ENCODE measurements at regions not wholly inside any gene's neighbourhood (a gene's known extent, or its start where the extent isn't known, plus 50 kb on each side); places are given as distances from the start of the nearest gene placed in this dataset.
A peak's percentile ranks its signal among the peaks of the same experiment; 100 is the strongest.

GRCh38 chr4:111483375-111484169 lies 661.7 kb upstream of the FAM241A start:
- H3K27ac Mint-ChIP-seq, result no peak overlapping the region
- H3K27me3 Mint-ChIP-seq (ENCODE audit: insufficient read depth), result no peaks in the 10 kb centered on the region; the same call in 1 of the 2 replicates
- no peak overlapping the region for H3K4me3 Mint-ChIP-seq
- H3K36me3 Mint-ChIP-seq (ENCODE audit: low read depth), result peaks cover 15% of the 10 kb centered on the region
- TF ChIP-seq CTCF (IDR thresholded peaks at IDR 0.05), result no peak
- H3K9me3 Mint-ChIP-seq, result no peaks in the 10 kb centered on the region
- DNase-seq, result no peak
- peaks cover 31% of the 10 kb centered on the region for H3K4me1 Mint-ChIP-seq (ENCODE audit: low read depth)

- Mint-ChIP-seq H3K27me3 (ENCODE audit: insufficient read depth) (no peaks in the 10 kb centered on the region), H3K36me3 (ENCODE audit: low read depth) (peaks cover 16% of the 10 kb centered on the region), H3K4me3 (no peak overlapping the region), H3K9me3 (no peaks in the 10 kb centered on the region), H3K27ac (no peak overlapping the region), H3K4me1 (ENCODE audit: low read depth) (peaks cover 58% of the 10 kb centered on the region)
- no peak for DNase-seq
- no peak for TF ChIP-seq CTCF (IDR thresholded peaks at IDR 0.05)
These were observed 652.8 kb upstream of the FAM241A start for GRCh38 chr4:111492496-111492895.

- Mint-ChIP-seq H3K4me3 (peak overlapping the region; percentile 60), H3K27ac (peak overlapping the region; percentile 66), H3K9me3 (no peaks in the 10 kb centered on the region), H3K27me3 (ENCODE audit: insufficient read depth) (no peaks in the 10 kb centered on the region), H3K4me1 (ENCODE audit: low read depth) (peaks cover 70% of the 10 kb centered on the region), H3K36me3 (ENCODE audit: low read depth) (peaks cover 8% of the 10 kb centered on the region)
- TF ChIP-seq CTCF (IDR thresholded peaks at IDR 0.05), result no peak
- DNase-seq, result peak; percentile 17
These were observed 650.8 kb upstream of the FAM241A start for GRCh38 chr4:111494471-111494870.

GRCh38 chr4:111494971-111495370 lies 650.3 kb upstream of the FAM241A start:
- H3K4me3 Mint-ChIP-seq, result peak overlapping the region; percentile 60
- H3K36me3 Mint-ChIP-seq (ENCODE audit: low read depth), result peaks cover 8% of the 10 kb centered on the region
- peaks cover 73% of the 10 kb centered on the region for H3K4me1 Mint-ChIP-seq (ENCODE audit: low read depth)
- DNase-seq, result peak; percentile 57
- H3K27me3 Mint-ChIP-seq (ENCODE audit: insufficient read depth), result no peaks in the 10 kb centered on the region
- H3K27ac Mint-ChIP-seq, result peak overlapping the region; percentile 66
- no peaks in the 10 kb centered on the region for H3K9me3 Mint-ChIP-seq
- no peak for TF ChIP-seq CTCF (IDR thresholded peaks at IDR 0.05)

- peaks cover 8% of the 10 kb centered on the region for H3K36me3 Mint-ChIP-seq (ENCODE audit: low read depth)
- H3K9me3 Mint-ChIP-seq, result no peaks in the 10 kb centered on the region
- no peak overlapping the region for H3K4me3 Mint-ChIP-seq
- H3K27ac Mint-ChIP-seq, result peak overlapping the region; percentile 21; the same call in 1 of the 2 replicates
- H3K27me3 Mint-ChIP-seq (ENCODE audit: insufficient read depth), result no peaks in the 10 kb centered on the region
- DNase-seq, result no peak
- TF ChIP-seq CTCF (IDR thresholded peaks at IDR 0.05), result no peak
- peaks cover 53% of the 10 kb centered on the region for H3K4me1 Mint-ChIP-seq (ENCODE audit: low read depth)
These were observed 646.0 kb upstream of the FAM241A start for GRCh38 chr4:111499291-111499690.
